Smooth muscle cell (in vitro differentiated cells): ENCODE measurements at regions not wholly inside any gene's neighbourhood (a gene's known extent, or its start where the extent isn't known, plus 50 kb on each side); places are given as distances from the start of the nearest gene placed in this dataset.

ENCODE experiments used
- DNase-seq: peaks from one replicate; lab custom pipeline; 2025; ENCODE audit not compliant: unreplicated experiment; lab: John Stamatoyannopoulos, UW
- H2AFZ ChIP-seq: fragments of 200-600 bp; sonication (generic); 2 replicates; pipeline ENCODE4 v1.6.0; 2016; ENCODE audit warnings: antibody characterized with exemption, low read depth, mild to moderate bottlenecking
- H3F3A ChIP-seq: fragments of 200-600 bp; sonication (generic); 2 replicates; pipeline ENCODE4 v1.6.0; 2017; ENCODE audit warnings: antibody characterized with exemption, low read depth
- H3K27ac ChIP-seq: fragments of 200-600 bp; sonication (generic); 2 replicates; pipeline ENCODE4 v1.5.1; 2016; ENCODE audit warnings: low read depth, mild to moderate bottlenecking
- H3K27me3 ChIP-seq: fragments of 200-600 bp; sonication (generic); 2 replicates; pipeline ENCODE4 v1.6.1; 2016; ENCODE audit warnings: low read depth, mild to moderate bottlenecking
- H3K36me3 ChIP-seq: fragments of 200-600 bp; sonication (generic); 2 replicates; pipeline ENCODE4 v1.5.1; 2016; ENCODE audit warnings: low read depth
- H3K4me1 ChIP-seq: fragments of 200-600 bp; sonication (generic); 2 replicates; pipeline ENCODE4 v1.5.1; 2016; ENCODE audit warnings: low read depth
- H3K4me2 ChIP-seq: fragments of 200-600 bp; sonication (generic); 2 replicates; pipeline ENCODE4 v1.6.0; 2016; ENCODE audit warnings: mild to moderate bottlenecking
- H3K4me3 ChIP-seq: fragments of 200-600 bp; sonication (generic); 2 replicates; pipeline ENCODE4 v1.5.1; 2016; ENCODE audit warnings: mild to moderate bottlenecking
- H3K79me2 ChIP-seq: fragments of 200-600 bp; sonication (generic); 2 replicates; pipeline ENCODE4 v1.6.0; 2016; ENCODE audit warnings: low read depth, mild to moderate bottlenecking
- H3K9ac ChIP-seq: fragments of 200-600 bp; sonication (generic); 2 replicates; pipeline ENCODE4 v1.6.0; 2016; ENCODE audit warnings: low read depth
- H3K9me3 ChIP-seq: fragments of 200-600 bp; sonication (generic); replicated peaks from 2 replicates; pipeline ENCODE4 v1.5.1; 2016; ENCODE audit warnings: low read depth
- H4K20me1 ChIP-seq: fragments of 200-600 bp; sonication (generic); 2 replicates; pipeline ENCODE4 v1.6.0; 2016; ENCODE audit warnings: low read depth
- CTCF ChIP-seq: fragments of 200-600 bp; sonication (generic); IDR thresholded peaks from 2 replicates; pipeline ENCODE4 v1.5.1; 2017; ENCODE audit warnings: borderline replicate concordance, mild to moderate bottlenecking, antibody characterized with exemption; ENCODE audit not compliant: insufficient read depth, poor library complexity, severe bottlenecking
- WGBS: methylation state at CpG from one replicate; pipeline ENCODE4 v1.1.7; 2016; ENCODE audit warnings: low lambda C conversion rate; 5-methylcytosine and 5-hydroxymethylcytosine counted together

- Histone ChIP-seq H3K4me2 (no peak overlapping the region), H3K4me3 (no peak overlapping the region), H3F3A (no peaks in the 10 kb centered on the region), H3K36me3 (no peaks in the 10 kb centered on the region), H3K9ac (no peak overlapping the region), H3K27me3 (peaks cover 14% of the 10 kb centered on the region), H3K27ac (no peak overlapping the region), H2AFZ (no peak overlapping the region), H3K9me3 (no peaks in the 10 kb centered on the region), H4K20me1 (no peaks in the 10 kb centered on the region), H3K79me2 (no peaks in the 10 kb centered on the region), H3K4me1 (no peaks in the 10 kb centered on the region)
- DNase-seq = no peak
- 100% methylated on average over 2 of the region's 2 CpGs for WGBS
- TF ChIP-seq CTCF = no peak
These were observed 80.6 kb upstream of the CLDN10 start for GRCh38 chr13:95471960-95472359.

GRCh38 chr13:95474992-95475391 lies 77.5 kb upstream of the CLDN10 start:
- Histone ChIP-seq H2AFZ (no peak overlapping the region), H3K4me1 (no peaks in the 10 kb centered on the region), H3K27me3 (peaks cover 17% of the 10 kb centered on the region), H3K4me3 (no peak overlapping the region), H3K9ac (no peak overlapping the region), H3K4me2 (no peak overlapping the region), H3K9me3 (no peaks in the 10 kb centered on the region), H3K79me2 (no peaks in the 10 kb centered on the region), H4K20me1 (no peaks in the 10 kb centered on the region), H3K36me3 (no peaks in the 10 kb centered on the region), H3K27ac (no peak overlapping the region), H3F3A (no peaks in the 10 kb centered on the region)
- 48% methylated on average over 3 of the region's 3 CpGs for WGBS
- DNase-seq = no peak
- TF ChIP-seq CTCF = no peak

- H3K9ac ChIP-seq = no peak overlapping the region
- H3K4me3 ChIP-seq = no peak overlapping the region
- no peaks in the 10 kb centered on the region for H3K79me2 ChIP-seq
- no peaks in the 10 kb centered on the region for H4K20me1 ChIP-seq
- H3K4me2 ChIP-seq = no peak overlapping the region
- H3F3A ChIP-seq = no peaks in the 10 kb centered on the region
- H3K27ac ChIP-seq = no peak overlapping the region
- peaks cover 17% of the 10 kb centered on the region for H3K27me3 ChIP-seq
- no peaks in the 10 kb centered on the region for H3K9me3 ChIP-seq
- no peaks in the 10 kb centered on the region for H3K4me1 ChIP-seq
- WGBS = 85% methylated on average over 6 of the region's 6 CpGs
- H3K36me3 ChIP-seq = no peaks in the 10 kb centered on the region
- no peak for TF ChIP-seq CTCF
- H2AFZ ChIP-seq = no peak overlapping the region
- no peak for DNase-seq
These were observed 75.3 kb upstream of the CLDN10 start for GRCh38 chr13:95477187-95477586.

- Histone ChIP-seq H3K9me3 (no peaks in the 10 kb centered on the region), H3K27ac (no peak overlapping the region), H3F3A (no peaks in the 10 kb centered on the region), H4K20me1 (no peaks in the 10 kb centered on the region), H3K4me3 (no peak overlapping the region), H3K79me2 (no peaks in the 10 kb centered on the region), H2AFZ (no peak overlapping the region), H3K36me3 (no peaks in the 10 kb centered on the region), H3K4me1 (no peaks in the 10 kb centered on the region), H3K9ac (no peak overlapping the region), H3K4me2 (no peak overlapping the region), H3K27me3 (peaks cover 17% of the 10 kb centered on the region)
- WGBS = 100% methylated on average over 2 of the region's 2 CpGs
- DNase-seq = no peak
- no peak for TF ChIP-seq CTCF
These were observed 72.8 kb upstream of the CLDN10 start for GRCh38 chr13:95479731-95480130.
